ENCODE measurements at regions not wholly inside any gene's neighbourhood (a gene's known extent, or its start where the extent isn't known, plus 50 kb on each side); places are given as distances from the start of the nearest gene placed in this dataset.

- TF ChIP-seq, protein P1, sequence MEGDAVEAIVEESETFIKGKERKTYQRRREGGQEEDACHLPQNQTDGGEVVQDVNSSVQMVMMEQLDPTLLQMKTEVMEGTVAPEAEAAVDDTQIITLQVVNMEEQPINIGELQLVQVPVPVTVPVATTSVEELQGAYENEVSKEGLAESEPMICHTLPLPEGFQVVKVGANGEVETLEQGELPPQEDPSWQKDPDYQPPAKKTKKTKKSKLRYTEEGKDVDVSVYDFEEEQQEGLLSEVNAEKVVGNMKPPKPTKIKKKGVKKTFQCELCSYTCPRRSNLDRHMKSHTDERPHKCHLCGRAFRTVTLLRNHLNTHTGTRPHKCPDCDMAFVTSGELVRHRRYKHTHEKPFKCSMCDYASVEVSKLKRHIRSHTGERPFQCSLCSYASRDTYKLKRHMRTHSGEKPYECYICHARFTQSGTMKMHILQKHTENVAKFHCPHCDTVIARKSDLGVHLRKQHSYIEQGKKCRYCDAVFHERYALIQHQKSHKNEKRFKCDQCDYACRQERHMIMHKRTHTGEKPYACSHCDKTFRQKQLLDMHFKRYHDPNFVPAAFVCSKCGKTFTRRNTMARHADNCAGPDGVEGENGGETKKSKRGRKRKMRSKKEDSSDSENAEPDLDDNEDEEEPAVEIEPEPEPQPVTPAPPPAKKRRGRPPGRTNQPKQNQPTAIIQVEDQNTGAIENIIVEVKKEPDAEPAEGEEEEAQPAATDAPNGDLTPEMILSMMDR (IDR thresholded peaks at IDR 0.05): no peak
- TF ChIP-seq POLR2A (IDR thresholded peaks at IDR 0.05): no peak
Measured at GRCh38 chr4:83890816-83891215, 354.9 kb downstream of the GPAT3 start.
